IMR-90 (cell line): ENCODE measurements at regions not wholly inside any gene's neighbourhood (a gene's known extent, or its start where the extent isn't known, plus 50 kb on each side); places are given as distances from the start of the nearest gene placed in this dataset.

Experiments
- ATAC-seq: fragments of 200-7000 bp; cut with Tn5 transposase; 2 replicates; pipeline ENCODE4 v1.9.1; 2020; ENCODE audit warnings: low read depth, mild to moderate bottlenecking, moderate library complexity
- BruUV-seq: library from RNA; stranded (reverse); fragments of 400-500 nt; replicated peaks from 2 replicates; lab custom pipeline; 2021; lab: Mats Ljungman, UMichigan
- CTCF ChIA-PET: fragments of 300-600 bp; formaldehyde crosslinking; extraction: SDS; loops from one replicate; lab custom pipeline; 2021; ENCODE audit warnings: antibody characterized with exemption; lab: Yijun Ruan, JAX
- POLR2A ChIA-PET: fragments of 300-600 bp; sonication (Branson Sonifier 250); formaldehyde crosslinking; loops from one replicate; lab custom pipeline; 2022; ENCODE audit warnings: antibody characterized with exemption; ENCODE audit not compliant: unreplicated experiment; lab: Charles Lee
- DNase-seq: peaks from one replicate; pipeline ENCODE4 v3.0.0; 2013
- H2AFZ ChIP-seq: replicated peaks from 2 replicates; pipeline ENCODE3; 2013; ENCODE audit warnings: low read length, mild to moderate bottlenecking; ENCODE audit not compliant: poor library complexity
- H2AK5ac ChIP-seq: 2 replicates; pipeline ENCODE4 v1.6.1; 2013; ENCODE audit warnings: low read depth, low read length, inconsistent platforms
- H2AK9ac ChIP-seq: replicated peaks from 2 replicates; pipeline ENCODE3; 2013; ENCODE audit warnings: mild to moderate bottlenecking, low read depth, low read length, moderate library complexity; ENCODE audit not compliant: poor library complexity
- H2BK120ac ChIP-seq: 2 replicates; pipeline ENCODE4 v1.6.1; 2013; ENCODE audit warnings: low read depth, low read length, inconsistent platforms
- H2BK15ac ChIP-seq: 3 replicates; pipeline ENCODE4 v1.6.1; 2013; ENCODE audit warnings: low read depth, low read length, inconsistent platforms
- H2BK20ac ChIP-seq: 2 replicates; pipeline ENCODE4 v1.6.1; 2013; ENCODE audit warnings: low read depth, mild to moderate bottlenecking, inconsistent platforms, low read length, moderate library complexity
- H2BK5ac ChIP-seq: 2 replicates; pipeline ENCODE4 v1.6.1; 2013; ENCODE audit warnings: mild to moderate bottlenecking, low read depth, low read length, inconsistent platforms; ENCODE audit not compliant: poor library complexity, severe bottlenecking
- H3K14ac ChIP-seq: replicated peaks from 2 replicates; pipeline ENCODE4 v1.6.1; 2013; ENCODE audit warnings: low read depth, low read length, inconsistent platforms
- H3K18ac ChIP-seq: 2 replicates; pipeline ENCODE4 v1.6.1; 2013; ENCODE audit warnings: low read depth, low read length, control low read depth
- H3K23ac ChIP-seq: 2 replicates; pipeline ENCODE4 v1.6.1; 2013; ENCODE audit warnings: low read depth, low read length, inconsistent platforms
- H3K27ac ChIP-seq: 2 replicates; pipeline ENCODE4 v1.5.1; 2013; ENCODE audit warnings: mild to moderate bottlenecking, control low read depth, low read length; ENCODE audit not compliant: insufficient read depth
- H3K27me3 ChIP-seq: 2 replicates; pipeline ENCODE4 v1.6.1; 2013; ENCODE audit warnings: low read length; ENCODE audit not compliant: control insufficient read depth, insufficient read depth
- H3K36me3 ChIP-seq: 2 replicates; pipeline ENCODE4 v1.6.1; 2013; ENCODE audit warnings: low read length, mixed read lengths; ENCODE audit not compliant: control insufficient read depth, insufficient read depth
- H3K4ac ChIP-seq: 2 replicates; pipeline ENCODE4 v1.6.1; 2013; ENCODE audit warnings: low read depth, low read length, inconsistent platforms
- H3K4me1 ChIP-seq: 2 replicates; pipeline ENCODE4 v1.6.1; 2013; ENCODE audit warnings: low read length, mixed read lengths; ENCODE audit not compliant: control insufficient read depth, insufficient read depth
- H3K4me2 ChIP-seq: 2 replicates; pipeline ENCODE4 v1.6.1; 2013; ENCODE audit warnings: low read depth, mild to moderate bottlenecking, control low read depth, low read length, moderate library complexity
- H3K4me3 ChIP-seq: 2 replicates; pipeline ENCODE4 v1.5.1; 2013; ENCODE audit warnings: low read depth, mild to moderate bottlenecking, control low read depth, low read length, moderate library complexity; ENCODE audit not compliant: insufficient read depth
- H3K56ac ChIP-seq: 2 replicates; pipeline ENCODE4 v1.6.1; 2013; ENCODE audit warnings: low read length, inconsistent platforms; ENCODE audit not compliant: insufficient read depth; ENCODE audit errors: extremely low read depth
- H3K79me1 ChIP-seq, 2 experiments: 2 replicates each; pipeline ENCODE4 v1.6.1; 2013; ENCODE audit warnings: low read length in 2 of 2, inconsistent platforms in 1 of 2, low read depth in 1 of 2
- H3K9ac ChIP-seq: 2 replicates; pipeline ENCODE4 v1.6.1; 2013; ENCODE audit warnings: low read depth, low read length, control low read depth
- H3K9me1 ChIP-seq: 2 replicates; pipeline ENCODE4 v1.6.1; 2013; ENCODE audit warnings: low read length, inconsistent platforms; ENCODE audit not compliant: insufficient read depth
- H3K9me3 ChIP-seq: 2 replicates; pipeline ENCODE4 v1.6.1; 2013; ENCODE audit warnings: low read length; ENCODE audit not compliant: control insufficient read depth, insufficient read depth
- H4K20me1 ChIP-seq: 2 replicates; pipeline ENCODE4 v1.6.1; 2013; ENCODE audit warnings: low read length, inconsistent platforms; ENCODE audit not compliant: insufficient read depth
- H4K5ac ChIP-seq: 2 replicates; pipeline ENCODE4 v1.6.1; 2013; ENCODE audit warnings: mild to moderate bottlenecking, low read depth, low read length, control low read depth
- H4K8ac ChIP-seq, 2 experiments: 2 replicates each; pipeline ENCODE4 v1.6.1; 2013; ENCODE audit warnings: low read depth in 2 of 2, low read length in 2 of 2, control low read depth in 1 of 2, inconsistent platforms in 1 of 2
- H4K91ac ChIP-seq: 2 replicates; pipeline ENCODE4 v1.6.1; 2013; ENCODE audit warnings: low read depth, low read length, inconsistent platforms; ENCODE audit not compliant: insufficient read depth
- CEBPB ChIP-seq: IDR thresholded peaks from 2 replicates; pipeline ENCODE4 v1.6.1; 2012; ENCODE audit warnings: low read depth, low read length, improper control_type of control experiment
- CHD1 ChIP-seq: IDR thresholded peaks from 2 replicates; pipeline ENCODE4 v1.6.1; 2012; ENCODE audit warnings: low read depth, low read length, improper control_type of control experiment
- CTCF ChIP-seq: conservative IDR thresholded peaks from 2 replicates; pipeline ENCODE4 v1.5.1; 2012; ENCODE audit warnings: mild to moderate bottlenecking, low read depth, low read length, improper control_type of control experiment
- ELK1 ChIP-seq: fragments of 150-350 bp; IDR thresholded peaks from 2 replicates; pipeline ENCODE4 v1.6.1; 2016; ENCODE audit warnings: low read depth, mild to moderate bottlenecking, low read length, moderate library complexity, borderline replicate concordance
- MAFK ChIP-seq: IDR thresholded peaks from 2 replicates; pipeline ENCODE4 v1.6.1; 2012; ENCODE audit warnings: low read depth, low read length, improper control_type of control experiment
- MAZ ChIP-seq: IDR thresholded peaks from 2 replicates; pipeline ENCODE4 v1.6.1; 2012; ENCODE audit warnings: low read depth, mild to moderate bottlenecking, low read length, improper control_type of control experiment, moderate library complexity, borderline replicate concordance
- MXI1 ChIP-seq: IDR thresholded peaks from 2 replicates; pipeline ENCODE4 v1.6.1; 2012; ENCODE audit warnings: low read depth, mild to moderate bottlenecking, low read length, moderate library complexity, borderline replicate concordance
- NFE2L2 ChIP-seq: fragments of 150-350 bp; IDR thresholded peaks from 2 replicates; pipeline ENCODE4 v1.6.1; 2016; ENCODE audit warnings: low read depth, mild to moderate bottlenecking, low read length
- POLR2A ChIP-seq: IDR thresholded peaks from 2 replicates; pipeline ENCODE4 v1.6.1; 2012; ENCODE audit warnings: mild to moderate bottlenecking, low read depth, low read length
- RAD21 ChIP-seq: IDR thresholded peaks from 2 replicates; pipeline ENCODE4 v1.6.1; 2012; ENCODE audit warnings: low read length, improper control_type of control experiment
- RFX5 ChIP-seq: IDR thresholded peaks from 2 replicates; pipeline ENCODE4 v1.8.0; 2012; ENCODE audit warnings: low read depth, mild to moderate bottlenecking, low read length, moderate library complexity
- USF2 ChIP-seq: fragments of 150-350 bp; IDR thresholded peaks from 2 replicates; pipeline ENCODE4 v1.6.1; 2017; ENCODE audit warnings: mild to moderate bottlenecking, antibody characterized with exemption, low read length, low read depth
- WGBS, 2 experiments: methylation state at CpG; one replicate each; pipeline versions ENCODE4 v1.1.5 to v1.1.7; 2013; ENCODE audit warnings: missing lambda C conversion rate in 2 of 2; ENCODE audit not compliant: insufficient read length in 1 of 2; ENCODE audit errors: extremely low coverage in 2 of 2; 5-methylcytosine and 5-hydroxymethylcytosine counted together
- dilution Hi-C: fragments of 300-500 bp; cut with HindIII; formaldehyde crosslinking; loops from one replicate; pipeline ENCODE4 v1.14.3; 2018; ENCODE audit warnings: low sequenced_read_pairs; ENCODE audit not compliant: unreplicated experiment
- in situ Hi-C: fragments of 300-500 bp; cut with MboI; formaldehyde crosslinking; loops from 3 replicates; pipeline ENCODE4 v1.14.3; 2019; ENCODE audit warnings: low sequenced_read_pairs, inconsistent platforms, mixed read lengths
- intact Hi-C: fragments of 100-400 bp; cut with micrococcal nuclease; formaldehyde crosslinking; loops from 2 replicates; pipeline ENCODE4 v1.10.0; 2022

GRCh38 chr16:86761111-86762031 is 183.0 kb downstream of the FOXL1 start (continued):
- no peak for TF ChIP-seq USF2
- TF ChIP-seq CHD1 = no peak

GRCh38 chr16:86762095-86762494 is 183.7 kb downstream of the FOXL1 start:
- no peak overlapping the region for H4K5ac ChIP-seq
- dilution Hi-C loops (no loop called here), in situ Hi-C loops (no loop called here), intact Hi-C loops (loop anchor here (10.0 kb wide), 1 partner anchor 303 kb away; no protein-coding TSS in a partner anchor)
- BruUV-seq = no TSS peak
- no peak overlapping the region for H2BK20ac ChIP-seq
- H3K4ac ChIP-seq = peak overlapping the region; percentile 1; the same call in 1 of the 2 replicates
- ChIA-PET POLR2A (no interaction called here), CTCF (interaction anchor here (0.6 kb wide), 1 partner anchor 125 kb away, joined by 3 read pairs; no protein-coding TSS in a partner anchor)
- H2BK120ac ChIP-seq = peak overlapping the region; percentile 24; the same call in 1 of the 2 replicates
- H2AFZ ChIP-seq = peak overlapping the region; percentile 55
- peaks cover 6% of the 10 kb centered on the region; the same call in 1 of the 2 replicates for H3K4me1 ChIP-seq
- WGBS, 2 experiments = 62% methylated on average over 6 of the region's 9 CpGs; no CpG with 5 or more reads in 1 of the 2 experiments
- H3K23ac ChIP-seq = no peak overlapping the region
- H4K8ac ChIP-seq = 0 out of 4 replicates have a peak overlapping the region, but pooled peaks of 1 of the 2 experiments have one; percentile 14
- no peaks in the 10 kb centered on the region for H3K9me3 ChIP-seq
- ATAC-seq (no peak), DNase-seq (no peak)
- no peak overlapping the region for H3K27ac ChIP-seq
- H3K4me3 ChIP-seq = no peak overlapping the region
- H4K91ac ChIP-seq = no peak overlapping the region
- peak overlapping the region; percentile 60 for H3K4me2 ChIP-seq
- H3K79me1 ChIP-seq = no peaks in the 10 kb centered on the region
- no peaks in the 10 kb centered on the region for H4K20me1 ChIP-seq
- no peak overlapping the region for H2AK5ac ChIP-seq
- no peaks in the 10 kb centered on the region for H3K36me3 ChIP-seq
- no peak overlapping the region for H2BK5ac ChIP-seq
- no peak overlapping the region for H3K14ac ChIP-seq
- no peak overlapping the region for H2BK15ac ChIP-seq
- H3K9ac ChIP-seq = no peak overlapping the region
- no peaks in the 10 kb centered on the region; the same call in 1 of the 2 replicates for H3K27me3 ChIP-seq
- no peaks in the 10 kb centered on the region for H3K9me1 ChIP-seq
- no peak overlapping the region for H3K18ac ChIP-seq
- peak overlapping the region; percentile 22 for H2AK9ac ChIP-seq
- no peak overlapping the region for H3K56ac ChIP-seq
- no peak for TF ChIP-seq NFE2L2
- TF ChIP-seq RFX5 = no peak
- no peak for TF ChIP-seq MXI1
- no peak for TF ChIP-seq CEBPB
- TF ChIP-seq RAD21 = no peak
- no peak for TF ChIP-seq ELK1
- TF ChIP-seq POLR2A = no peak
- no peak for TF ChIP-seq MAZ
- no peak for TF ChIP-seq MAFK
- TF ChIP-seq CTCF = no peak
- no peak for TF ChIP-seq CHD1
